GM12891 (cell line): ENCODE measurements at regions not wholly inside any gene's neighbourhood (a gene's known extent, or its start where the extent isn't known, plus 50 kb on each side); places are given as distances from the start of the nearest gene placed in this dataset.

Experiments used
- POLR2A ChIP-seq: IDR thresholded peaks from 2 replicates; pipeline ENCODE4 v1.6.1; 2011; ENCODE audit warnings: low read depth, low read length, control low read depth
- POLR2AphosphoS5 ChIP-seq: IDR thresholded peaks from 2 replicates; pipeline ENCODE4 v1.6.1; 2011; ENCODE audit warnings: low read depth, low read length, control low read depth
- SPI1 ChIP-seq: IDR thresholded peaks from 2 replicates; pipeline ENCODE4 v1.6.1; 2011; ENCODE audit warnings: low read depth, low read length, control low read depth
- TAF1 ChIP-seq: IDR thresholded peaks from 2 replicates; pipeline ENCODE4 v1.6.1; 2011; ENCODE audit warnings: low read depth, low read length, control low read depth

DNA sequence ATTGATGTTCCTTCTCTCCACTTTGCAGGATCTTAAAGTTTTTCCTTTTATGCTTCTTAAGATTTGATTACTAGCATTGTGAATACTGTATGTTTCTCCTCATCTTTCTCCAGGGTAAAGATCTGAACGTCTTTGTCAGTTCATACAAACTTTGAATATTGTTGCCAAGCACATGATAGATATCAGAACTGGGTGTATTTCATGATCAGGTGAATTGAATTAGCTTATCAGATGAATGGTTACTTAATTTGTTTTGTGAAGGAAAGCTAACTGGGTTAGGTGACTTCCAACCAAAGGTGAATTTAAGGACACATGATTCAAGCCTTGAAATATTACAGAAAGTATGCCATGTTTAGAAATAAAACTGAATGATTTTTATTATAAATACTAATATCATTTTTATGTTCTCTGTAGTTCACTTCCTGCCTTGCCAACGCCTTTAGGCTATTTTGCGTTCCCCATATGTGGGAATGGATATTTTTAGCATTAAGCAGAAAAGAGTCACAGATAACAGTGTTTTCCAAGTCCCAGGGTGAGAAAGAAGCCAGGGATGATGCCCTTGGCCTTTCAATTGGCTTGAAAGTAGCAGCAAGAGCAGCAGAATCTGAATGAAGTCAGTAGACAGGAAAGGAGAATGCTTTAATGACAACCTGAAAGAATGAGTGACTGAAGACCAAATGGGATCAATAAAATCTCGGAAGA lies 752.1 kb downstream of the NCAM2 start:
- TF ChIP-seq POLR2A (no peak), POLR2AphosphoS5 (no peak), TAF1 (no peak), SPI1 (no peak)
